ENCODE measurements at regions not wholly inside any gene's neighbourhood (a gene's known extent, or its start where the extent isn't known, plus 50 kb on each side); places are given as distances from the start of the nearest gene placed in this dataset.

DNA sequence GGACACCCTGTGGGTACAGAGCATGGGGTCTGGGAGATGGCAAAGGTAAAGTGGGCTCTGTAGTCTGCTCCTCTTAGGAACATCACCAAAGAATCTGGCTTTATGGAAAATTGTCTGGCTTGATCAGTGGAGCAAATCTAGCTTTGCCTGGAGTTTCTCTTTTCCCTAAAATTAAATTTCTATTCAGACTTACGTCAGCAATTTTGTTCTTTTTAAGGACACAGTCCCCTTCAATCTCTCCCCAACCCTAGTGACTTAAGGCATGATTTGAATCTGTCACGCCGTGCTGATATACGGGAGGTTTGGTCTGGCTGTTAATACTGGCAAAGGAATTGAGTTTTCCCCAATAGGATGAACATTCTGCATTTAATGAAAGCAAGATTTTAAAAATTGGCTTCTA is 72.3 kb upstream of the ERCC6L2 start:
- TF ChIP-seq, protein P1, sequence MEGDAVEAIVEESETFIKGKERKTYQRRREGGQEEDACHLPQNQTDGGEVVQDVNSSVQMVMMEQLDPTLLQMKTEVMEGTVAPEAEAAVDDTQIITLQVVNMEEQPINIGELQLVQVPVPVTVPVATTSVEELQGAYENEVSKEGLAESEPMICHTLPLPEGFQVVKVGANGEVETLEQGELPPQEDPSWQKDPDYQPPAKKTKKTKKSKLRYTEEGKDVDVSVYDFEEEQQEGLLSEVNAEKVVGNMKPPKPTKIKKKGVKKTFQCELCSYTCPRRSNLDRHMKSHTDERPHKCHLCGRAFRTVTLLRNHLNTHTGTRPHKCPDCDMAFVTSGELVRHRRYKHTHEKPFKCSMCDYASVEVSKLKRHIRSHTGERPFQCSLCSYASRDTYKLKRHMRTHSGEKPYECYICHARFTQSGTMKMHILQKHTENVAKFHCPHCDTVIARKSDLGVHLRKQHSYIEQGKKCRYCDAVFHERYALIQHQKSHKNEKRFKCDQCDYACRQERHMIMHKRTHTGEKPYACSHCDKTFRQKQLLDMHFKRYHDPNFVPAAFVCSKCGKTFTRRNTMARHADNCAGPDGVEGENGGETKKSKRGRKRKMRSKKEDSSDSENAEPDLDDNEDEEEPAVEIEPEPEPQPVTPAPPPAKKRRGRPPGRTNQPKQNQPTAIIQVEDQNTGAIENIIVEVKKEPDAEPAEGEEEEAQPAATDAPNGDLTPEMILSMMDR (IDR thresholded peaks at IDR 0.05; ENCODE audit: extremely low read depth, missing control alignments) = no peak
- no peak for DNase-seq (ENCODE audit: low spot score)

DNA sequence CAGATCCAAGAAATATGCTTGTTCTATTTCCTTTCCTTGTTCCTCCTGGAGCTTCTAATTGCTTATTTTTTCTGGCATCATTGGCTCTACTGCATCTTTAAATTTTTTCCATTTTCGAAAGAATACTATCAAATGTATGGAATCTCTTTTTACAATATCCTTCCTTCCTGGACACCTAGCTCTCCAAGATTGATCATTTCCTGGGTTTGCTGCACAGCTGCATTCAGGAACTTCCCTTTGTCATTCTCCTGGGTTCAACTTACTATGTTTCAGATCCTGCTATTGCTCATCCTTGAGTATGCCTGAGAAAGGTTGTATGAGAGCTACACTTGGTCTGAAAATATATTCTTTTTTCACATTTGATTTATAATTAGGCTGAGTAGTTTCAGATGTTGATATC is 73.7 kb upstream of the ERCC6L2 start:
- DNase-seq (ENCODE audit: low spot score) = no peak
- TF ChIP-seq, protein P1 (IDR thresholded peaks at IDR 0.05; ENCODE audit: extremely low read depth, missing control alignments) = no peak

DNA sequence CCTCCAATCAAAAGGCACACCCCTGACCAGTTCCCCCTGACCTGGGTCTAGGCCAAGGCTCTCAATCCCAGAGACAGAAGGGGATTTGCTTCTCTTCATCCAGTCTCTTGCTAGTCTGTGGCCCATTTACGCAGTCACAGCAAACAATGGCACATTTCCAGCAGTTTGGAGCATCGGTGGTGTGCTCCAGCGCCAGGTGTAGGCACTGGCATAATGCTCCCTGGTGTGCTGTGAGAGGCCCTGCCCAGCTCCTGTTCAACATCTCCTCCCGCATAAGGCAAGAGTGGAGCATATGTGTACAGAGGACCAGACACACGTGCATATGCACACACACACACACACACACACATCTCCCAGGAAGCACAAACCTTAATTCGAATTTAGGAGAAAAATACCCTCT is 79.5 kb upstream of the ERCC6L2 start:
- DNase-seq (ENCODE audit: low spot score) = no peak
- TF ChIP-seq, protein P1 (IDR thresholded peaks at IDR 0.05; ENCODE audit: extremely low read depth, missing control alignments) = no peak

DNA sequence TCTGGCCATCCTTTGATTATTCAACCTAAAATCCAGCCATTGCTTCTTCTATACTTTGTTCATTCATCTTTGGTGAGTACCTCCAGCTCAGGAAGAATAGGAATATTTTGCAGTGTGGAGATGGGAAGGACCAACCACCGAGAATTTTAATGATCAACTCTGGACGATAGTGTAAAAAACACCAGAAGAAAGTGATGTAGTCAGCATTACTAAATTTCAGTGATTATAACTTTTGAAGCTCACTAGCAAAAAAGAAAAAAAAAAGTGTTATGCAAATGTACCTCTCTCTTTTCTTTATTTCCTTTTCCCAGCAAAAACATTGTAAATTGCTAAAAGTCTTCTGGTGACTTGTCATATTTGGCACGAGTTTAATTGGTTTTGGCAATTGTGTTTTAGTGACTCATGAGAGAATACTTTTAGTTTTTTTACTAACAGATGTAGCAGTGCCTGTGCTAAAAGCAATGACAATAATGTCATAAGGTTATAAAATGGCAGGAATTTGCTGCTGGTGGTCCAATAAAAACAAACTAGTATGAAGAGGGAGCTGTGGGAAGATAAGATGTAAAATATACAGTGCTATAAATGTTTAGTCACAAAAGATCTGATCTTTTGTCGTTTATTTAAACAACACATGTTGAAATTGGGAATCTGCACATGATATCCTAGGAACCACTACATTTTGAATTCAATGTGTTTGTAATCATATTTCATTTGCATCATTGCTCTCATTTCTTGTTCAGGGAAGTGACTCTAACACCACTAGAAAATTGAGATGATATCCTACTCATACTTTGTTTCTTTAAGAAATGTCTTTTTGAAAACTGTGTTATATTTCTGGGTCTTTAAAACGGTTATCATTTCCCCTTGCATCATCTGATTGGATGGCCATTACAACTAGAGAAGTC is 81.3 kb upstream of the ERCC6L2 start:
- TF ChIP-seq, protein P1 (IDR thresholded peaks at IDR 0.05; ENCODE audit: extremely low read depth, missing control alignments) = no peak
- no peak for DNase-seq (ENCODE audit: low spot score)

GRCh38 chr9:95791695-95792094 is 83.8 kb upstream of the ERCC6L2 start:
- no peak for DNase-seq (ENCODE audit: low spot score)
- TF ChIP-seq, protein P1 (IDR thresholded peaks at IDR 0.05; ENCODE audit: extremely low read depth, missing control alignments) = no peak

- TF ChIP-seq, protein P1 (IDR thresholded peaks at IDR 0.05; ENCODE audit: extremely low read depth, missing control alignments) = no peak
- DNase-seq (ENCODE audit: low spot score) = no peak
Observed at GRCh38 chr9:95791286-95791685, 84.2 kb upstream of the ERCC6L2 start.

DNA sequence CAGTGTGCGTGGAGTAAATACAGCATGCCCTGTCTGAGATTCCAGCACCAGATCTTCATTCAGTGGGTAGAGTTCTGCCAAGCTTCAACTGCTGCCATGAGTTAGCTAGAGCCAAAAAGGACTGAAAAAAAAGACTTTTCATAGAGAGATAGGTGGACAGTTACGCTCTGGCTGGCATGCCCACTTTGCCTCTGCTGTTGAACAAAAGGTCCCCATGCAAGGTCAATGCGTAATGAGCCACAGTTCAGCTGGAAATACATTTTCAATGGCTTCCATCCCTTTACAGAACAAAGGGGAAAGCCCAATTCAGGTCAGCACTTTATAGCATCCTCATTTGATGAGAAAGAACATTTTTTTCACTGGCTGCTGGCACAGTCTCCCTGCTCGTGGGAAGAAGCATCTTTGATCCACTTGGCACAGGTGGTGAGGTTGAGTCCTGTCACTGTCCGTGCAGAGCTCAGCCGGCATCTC is 86.9 kb upstream of the ERCC6L2 start:
- TF ChIP-seq, protein P1 (IDR thresholded peaks at IDR 0.05; ENCODE audit: extremely low read depth, missing control alignments) = no peak
- DNase-seq (ENCODE audit: low spot score) = no peak

Measured in GM20000 (cell line).